ENCODE measurements at regions not wholly inside any gene's neighbourhood (a gene's known extent, or its start where the extent isn't known, plus 50 kb on each side); places are given as distances from the start of the nearest gene placed in this dataset.

GRCh38 chr5:52702877-52703276, 84.8 kb upstream of the ITGA1 start:
- TF ChIP-seq CTCF (IDR thresholded peaks at IDR 0.05) (no peak), EP300 (IDR thresholded peaks at IDR 0.05) (no peak)
